ENCODE measurements at regions not wholly inside any gene's neighbourhood (a gene's known extent, or its start where the extent isn't known, plus 50 kb on each side); places are given as distances from the start of the nearest gene placed in this dataset.

GRCh38 chr19:30083701-30084156, 141.7 kb downstream of the URI1 start:
- no peaks in the 10 kb centered on the region for H3K36me3 ChIP-seq
- WGBS = 75% methylated on average over 12 of the region's 12 CpGs
- no peak for DNase-seq (ENCODE audit: low spot score in 2 of 2)
- no peak overlapping the region for H3K27ac ChIP-seq
- H3K27me3 ChIP-seq = peaks cover 10% of the 10 kb centered on the region
- H3K4me1 ChIP-seq = no peaks in the 10 kb centered on the region
- H3K9me3 ChIP-seq = no peaks in the 10 kb centered on the region
- no peak overlapping the region for H3K4me3 ChIP-seq
- TF ChIP-seq POLR2AphosphoS5 (IDR thresholded peaks at IDR 0.05) = no peak
- TF ChIP-seq EP300 (IDR thresholded peaks at IDR 0.05) = no peak
- TF ChIP-seq POLR2A (IDR thresholded peaks at IDR 0.05) = no peak

- 87% methylated on average over 12 of the region's 12 CpGs for WGBS
- Histone ChIP-seq H3K4me1 (no peaks in the 10 kb centered on the region), H3K27ac (no peak overlapping the region), H3K36me3 (no peaks in the 10 kb centered on the region), H3K9me3 (no peaks in the 10 kb centered on the region), H3K27me3 (peaks cover 10% of the 10 kb centered on the region), H3K4me3 (no peak overlapping the region)
- TF ChIP-seq EP300 (IDR thresholded peaks at IDR 0.05) = no peak
- TF ChIP-seq POLR2A (IDR thresholded peaks at IDR 0.05) = no peak
- TF ChIP-seq POLR2AphosphoS5 (IDR thresholded peaks at IDR 0.05) = no peak
- no peak for TF ChIP-seq CTCF (IDR thresholded peaks at IDR 0.05)
- DNase-seq (ENCODE audit: low spot score in 2 of 2) = no peak
Observed at GRCh38 chr19:30084390-30084819, 142.4 kb downstream of the URI1 start.

GRCh38 chr19:30085394-30085793, 143.4 kb downstream of the URI1 start:
- no peak for DNase-seq (ENCODE audit: low spot score in 2 of 2)
- 48% methylated on average over 10 of the region's 10 CpGs for WGBS

GRCh38 chr19:30086220-30086619, 144.2 kb downstream of the URI1 start:
- Histone ChIP-seq H3K27me3 (peaks cover 12% of the 10 kb centered on the region), H3K36me3 (no peaks in the 10 kb centered on the region), H3K9me3 (no peaks in the 10 kb centered on the region), H3K27ac (no peak overlapping the region), H3K4me3 (no peak overlapping the region), H3K4me1 (no peaks in the 10 kb centered on the region)
- no peak for DNase-seq (ENCODE audit: low spot score in 2 of 2)
- 90% methylated on average over 5 of the region's 5 CpGs for WGBS
- TF ChIP-seq CTCF (IDR thresholded peaks at IDR 0.05) = no peak
- TF ChIP-seq POLR2AphosphoS5 (IDR thresholded peaks at IDR 0.05) = no peak
- TF ChIP-seq POLR2A (IDR thresholded peaks at IDR 0.05) = no peak
- TF ChIP-seq EP300 (IDR thresholded peaks at IDR 0.05) = no peak

More at GRCh38 chr19:30085394-30085793, 143.4 kb downstream of the URI1 start:
- Histone ChIP-seq H3K4me1 (no peaks in the 10 kb centered on the region), H3K4me3 (no peak overlapping the region), H3K36me3 (no peaks in the 10 kb centered on the region), H3K27me3 (peaks cover 14% of the 10 kb centered on the region), H3K9me3 (no peaks in the 10 kb centered on the region), H3K27ac (no peak overlapping the region)
- TF ChIP-seq CTCF (IDR thresholded peaks at IDR 0.05) (no peak), POLR2AphosphoS5 (IDR thresholded peaks at IDR 0.05) (no peak), POLR2A (IDR thresholded peaks at IDR 0.05) (no peak)

GRCh38 chr19:30086916-30087315, 144.9 kb downstream of the URI1 start:
- DNase-seq (ENCODE audit: low spot score in 2 of 2) = no peak
- Histone ChIP-seq H3K4me1 (no peaks in the 10 kb centered on the region), H3K4me3 (no peak overlapping the region), H3K27me3 (peaks cover 12% of the 10 kb centered on the region), H3K9me3 (no peaks in the 10 kb centered on the region), H3K36me3 (no peaks in the 10 kb centered on the region), H3K27ac (no peak overlapping the region)
- 94% methylated on average over 10 of the region's 10 CpGs for WGBS
- no peak for TF ChIP-seq POLR2AphosphoS5 (IDR thresholded peaks at IDR 0.05)

- DNase-seq (ENCODE audit: low spot score in 2 of 2) = no peak
- H3K4me3 ChIP-seq = no peak overlapping the region
- WGBS = 85% methylated on average over 11 of the region's 11 CpGs
Observed at GRCh38 chr19:30087381-30088138, 145.5 kb downstream of the URI1 start.

More at GRCh38 chr19:30087381-30088138, 145.5 kb downstream of the URI1 start:
- TF ChIP-seq POLR2AphosphoS5 (IDR thresholded peaks at IDR 0.05) = no peak
- no peak for TF ChIP-seq EP300 (IDR thresholded peaks at IDR 0.05)
- TF ChIP-seq POLR2A (IDR thresholded peaks at IDR 0.05) = no peak
- TF ChIP-seq CTCF (IDR thresholded peaks at IDR 0.05) = no peak
- Histone ChIP-seq H3K9me3 (no peaks in the 10 kb centered on the region), H3K4me1 (no peaks in the 10 kb centered on the region), H3K27ac (no peak overlapping the region), H3K36me3 (no peaks in the 10 kb centered on the region), H3K27me3 (peaks cover 8% of the 10 kb centered on the region)
